AML-193 (cell line): ENCODE measurements at regions not wholly inside any gene's neighbourhood (a gene's known extent, or its start where the extent isn't known, plus 50 kb on each side); places are given as distances from the start of the nearest gene placed in this dataset.
"Not testable (repeated sequence)": the region's sequence is repeated elsewhere in the genome, so short reads cannot be mapped to it uniquely, and the experiment has no call there.

Experiments used
- DNase-seq, 2 experiments: peaks; one replicate each; lab custom pipeline; 2025; lab: John Stamatoyannopoulos, UW

DNA sequence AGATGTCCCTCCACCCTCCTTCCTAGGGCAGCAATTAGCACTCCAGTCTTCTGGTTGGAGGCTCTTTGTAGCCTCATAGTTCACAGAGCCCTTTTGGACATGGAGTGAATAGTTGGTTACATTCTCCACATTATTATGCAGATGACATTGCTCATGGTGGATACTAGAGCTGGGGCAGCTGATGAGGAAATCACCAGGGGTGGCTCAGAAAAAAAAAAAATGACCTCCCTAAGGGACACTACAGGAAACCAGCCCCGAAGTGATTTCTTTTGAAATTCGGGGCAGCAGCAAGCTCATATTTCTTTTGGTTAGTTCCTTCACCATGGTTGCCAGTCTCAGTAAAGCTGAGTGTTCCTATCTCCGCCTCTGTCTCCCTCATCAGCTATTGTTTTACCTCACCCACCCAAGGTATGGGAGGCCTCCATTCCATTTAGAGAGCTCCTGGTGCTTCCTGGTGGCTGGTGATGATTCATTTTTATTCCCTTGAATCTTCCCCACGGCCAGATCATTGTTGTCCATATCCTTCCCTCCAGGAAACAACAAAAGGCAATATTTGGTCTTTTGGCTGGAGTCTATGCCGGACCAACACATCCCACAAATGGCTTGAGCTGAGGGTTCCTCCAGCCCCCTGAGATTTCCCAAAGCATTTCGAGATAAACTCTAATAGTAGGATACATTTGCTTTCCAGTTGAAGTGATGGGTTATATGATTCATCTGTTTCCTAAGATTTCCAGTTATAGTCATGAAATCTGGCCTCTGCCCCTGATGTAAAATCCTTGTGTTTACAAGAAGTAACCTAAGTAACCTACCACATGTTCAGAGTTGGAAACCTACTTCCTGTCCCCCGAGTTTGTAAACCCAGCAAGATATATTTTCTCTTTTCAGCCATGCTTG is 56.2 kb upstream of the NID2 start:
- no peak for DNase-seq

DNA sequence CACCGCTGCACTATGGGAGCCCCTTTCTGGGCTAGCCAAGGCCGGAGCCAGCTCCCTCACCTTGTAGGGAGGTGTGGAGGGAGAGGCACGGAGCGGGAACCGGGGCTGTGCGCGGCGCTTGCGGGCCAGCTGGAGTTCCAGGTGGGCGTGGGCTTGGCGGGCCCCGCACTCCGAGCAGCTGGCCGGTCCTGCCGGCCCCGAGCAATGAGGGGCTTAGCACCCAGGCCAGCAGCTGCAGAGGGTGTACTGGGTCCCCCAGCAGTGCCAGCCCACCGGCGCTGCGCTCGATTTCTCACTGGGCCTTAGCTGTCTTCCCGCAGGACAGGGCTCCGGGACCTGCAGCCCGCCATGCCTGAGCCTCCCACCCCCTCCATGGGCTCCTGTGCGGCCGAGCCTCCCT is 53.3 kb upstream of the NID2 start:
- DNase-seq: not testable (repeated sequence)

DNA sequence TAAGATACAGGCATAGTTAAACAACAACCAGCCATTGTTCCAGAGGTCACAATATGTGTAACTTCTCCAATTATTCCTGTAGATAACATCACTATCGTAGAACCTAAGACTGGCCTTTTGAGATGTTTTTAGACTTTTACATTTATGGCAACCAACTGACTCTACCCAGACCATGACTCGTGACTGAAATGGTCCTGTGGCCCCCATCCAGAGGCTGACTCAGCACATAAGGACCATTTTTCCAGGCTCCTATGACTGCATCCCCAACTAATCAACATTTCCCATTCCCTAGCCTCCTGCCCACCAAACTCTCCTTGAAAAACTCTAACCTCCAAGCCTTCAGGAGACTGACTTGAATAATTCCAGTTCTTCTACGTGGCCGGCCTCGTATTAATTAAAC is 52.6 kb upstream of the NID2 start:
- no peak for DNase-seq

DNA sequence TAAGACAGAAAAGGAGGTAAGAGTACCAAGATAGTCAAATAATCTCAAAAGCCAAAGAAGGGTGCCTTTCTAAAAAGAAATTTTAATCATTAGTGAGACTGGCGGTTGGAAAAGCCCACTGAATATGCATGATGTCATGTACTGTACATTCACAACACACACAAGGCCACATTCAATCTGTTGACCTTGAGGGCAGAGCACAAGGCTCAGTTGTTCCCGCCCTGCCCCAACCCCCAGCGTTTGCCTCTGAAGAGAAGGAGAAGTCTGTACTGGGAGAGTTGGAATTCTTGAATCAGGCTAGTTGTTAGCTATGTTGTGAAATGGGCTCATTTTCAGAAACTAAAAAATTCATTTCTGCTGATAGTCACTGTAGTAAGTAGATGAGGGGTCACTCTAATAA is 50.2 kb upstream of the NID2 start:
- DNase-seq: no peak
